DMS153 treated with DMSO at 0.1 percent for 48 hours (cell line): ENCODE measurements at regions not wholly inside any gene's neighbourhood (a gene's known extent, or its start where the extent isn't known, plus 50 kb on each side); places are given as distances from the start of the nearest gene placed in this dataset.
"Not testable (repeated sequence)": the region's sequence is repeated elsewhere in the genome, so short reads cannot be mapped to it uniquely, and the experiment has no call there.

Experiments used
- DNase-seq: peaks from one replicate; lab custom pipeline; 2025; ENCODE audit not compliant: unreplicated experiment; lab: John Stamatoyannopoulos, UW

DNA sequence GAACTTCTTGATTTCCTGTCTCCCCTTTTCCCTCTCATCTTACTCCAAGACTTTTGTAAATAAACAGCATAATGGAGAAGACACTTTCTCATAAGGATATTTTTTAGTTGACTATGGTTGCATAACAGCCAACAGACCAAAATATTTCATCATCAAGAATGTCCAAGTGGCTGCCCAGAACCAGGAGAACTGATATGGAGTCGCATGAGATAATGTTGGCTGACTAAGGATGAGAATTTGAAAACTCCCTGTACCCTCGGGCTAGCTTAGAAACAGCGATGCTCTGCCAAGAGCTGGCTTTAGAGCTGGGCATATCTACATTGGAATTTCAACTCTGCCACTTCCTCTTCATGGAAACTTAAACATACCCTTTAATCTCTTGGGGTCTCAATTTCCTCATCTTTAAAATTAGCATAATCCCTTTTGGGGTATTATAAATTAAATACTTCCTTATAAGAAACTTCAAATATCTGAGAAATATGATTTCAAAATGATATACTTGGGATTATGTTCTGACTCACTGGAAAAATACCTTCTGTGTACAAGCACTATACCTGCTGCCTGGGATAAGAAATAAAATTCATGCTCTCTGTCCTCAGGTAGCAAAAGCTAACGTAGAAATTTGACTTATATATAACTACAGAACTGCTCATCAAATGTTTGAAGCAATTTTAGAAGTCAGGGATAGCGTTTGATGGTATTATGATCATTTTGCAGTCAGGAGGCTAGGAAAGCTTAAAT is 777.3 kb downstream of the LTN1 start:
- DNase-seq, result no peak

DNA sequence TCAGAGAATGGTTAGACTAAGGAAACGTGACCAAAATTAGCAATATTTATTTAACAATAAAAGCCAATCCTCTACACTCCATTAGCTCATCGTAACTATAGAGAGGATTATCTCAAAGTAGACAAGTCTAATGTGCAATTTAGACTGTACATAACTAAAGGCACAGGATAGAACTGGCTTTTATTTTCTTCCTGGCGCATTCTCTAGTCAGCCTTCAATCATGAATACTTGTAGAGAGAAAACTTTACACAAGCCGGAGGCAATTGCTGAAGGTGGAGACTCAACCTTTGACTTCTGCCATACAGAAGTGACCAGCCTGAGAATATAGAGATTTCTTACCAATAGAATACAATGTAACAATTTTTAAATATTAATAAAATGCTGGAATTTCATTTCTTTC is 777.9 kb downstream of the LTN1 start:
- no peak for DNase-seq

- no peak for DNase-seq
Observed at GRCh38 chr21:28213261-28213660, 779.4 kb downstream of the LTN1 start.

DNA sequence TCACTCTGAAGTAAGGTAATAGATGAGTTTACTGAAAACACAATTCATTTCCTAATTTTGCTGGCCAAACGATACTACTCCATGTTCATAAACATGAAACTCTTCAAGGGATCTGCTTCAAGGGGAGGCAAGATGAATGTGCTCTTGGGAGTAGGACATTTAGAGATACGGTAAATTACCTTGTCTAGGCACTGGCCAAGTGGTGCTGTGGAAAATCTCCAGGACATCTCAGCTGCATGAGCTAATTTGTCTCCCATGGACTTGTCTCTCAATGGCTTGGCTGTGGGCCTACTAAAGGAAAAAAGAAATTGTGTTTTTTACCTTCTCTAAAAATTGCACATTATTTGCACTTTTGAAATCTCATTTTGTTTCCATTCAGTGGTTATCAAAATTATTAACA is 780.6 kb downstream of the LTN1 start:
- DNase-seq, result no peak

DNA sequence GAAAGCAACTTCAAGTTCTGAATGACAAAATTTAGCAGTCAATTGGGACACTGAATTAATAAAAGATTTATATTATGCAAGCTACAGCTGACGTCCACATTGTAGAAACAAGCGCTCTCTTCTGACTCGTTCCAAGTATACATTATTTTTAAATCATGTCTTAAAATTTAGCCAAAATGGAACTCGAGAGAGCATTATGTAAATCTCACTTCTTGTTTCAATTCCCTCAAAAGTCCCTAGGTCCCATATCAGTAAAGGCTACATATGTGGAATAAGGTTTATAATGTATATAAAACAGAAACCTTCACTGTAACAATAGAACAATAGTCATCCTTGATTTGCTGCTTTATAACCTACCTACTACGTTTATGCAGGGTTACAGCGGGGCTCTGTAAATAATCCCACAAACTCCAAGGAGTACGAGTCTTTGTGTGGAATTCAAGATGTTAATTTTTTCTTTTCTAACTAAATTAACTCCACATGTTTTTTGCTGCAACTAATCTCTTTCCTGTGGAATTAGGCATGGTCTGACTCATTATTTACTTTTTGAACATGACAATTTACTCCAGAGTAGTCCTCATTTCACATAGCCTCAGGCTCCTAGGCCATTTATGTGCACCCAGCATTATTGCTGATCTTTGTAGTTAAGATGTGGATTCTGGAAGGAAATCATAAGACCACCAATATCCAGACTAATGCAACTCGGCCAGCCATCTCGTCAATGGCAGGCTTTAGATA is 785.1 kb downstream of the LTN1 start:
- DNase-seq, result no peak

DNA sequence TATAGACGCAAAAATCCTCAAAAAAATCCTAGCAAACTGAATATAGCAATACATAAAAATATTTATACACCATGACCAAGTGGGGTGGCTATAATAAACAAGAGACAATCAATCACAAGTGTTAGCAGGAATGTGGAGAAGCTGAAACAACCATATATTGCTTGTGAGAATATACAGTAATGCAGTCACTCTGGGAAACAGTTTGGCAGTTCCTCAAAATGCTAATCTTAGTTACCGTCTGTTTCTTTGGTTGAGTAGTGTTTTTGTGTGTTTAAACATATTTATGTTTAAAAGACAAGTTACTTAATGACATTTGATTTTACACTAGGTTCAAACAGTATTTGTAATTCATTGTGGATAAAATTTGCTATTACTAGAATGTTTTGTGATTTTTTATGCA is 792.0 kb downstream of the LTN1 start:
- DNase-seq, result no peak

- DNase-seq, result no peak
Observed at GRCh38 chr21:28196981-28197380, 795.7 kb downstream of the LTN1 start.

GRCh38 chr21:28193189-28193588 is 799.5 kb downstream of the LTN1 start:
- no peak for DNase-seq

- no peak for DNase-seq
Observed at GRCh38 chr21:28186604-28187003, 806.1 kb downstream of the LTN1 start.

GRCh38 chr21:28181730-28182129 is 810.9 kb downstream of the LTN1 start:
- DNase-seq, result no peak

- DNase-seq, result no peak
Observed at GRCh38 chr21:28179136-28179535, 813.5 kb downstream of the LTN1 start.

DNA sequence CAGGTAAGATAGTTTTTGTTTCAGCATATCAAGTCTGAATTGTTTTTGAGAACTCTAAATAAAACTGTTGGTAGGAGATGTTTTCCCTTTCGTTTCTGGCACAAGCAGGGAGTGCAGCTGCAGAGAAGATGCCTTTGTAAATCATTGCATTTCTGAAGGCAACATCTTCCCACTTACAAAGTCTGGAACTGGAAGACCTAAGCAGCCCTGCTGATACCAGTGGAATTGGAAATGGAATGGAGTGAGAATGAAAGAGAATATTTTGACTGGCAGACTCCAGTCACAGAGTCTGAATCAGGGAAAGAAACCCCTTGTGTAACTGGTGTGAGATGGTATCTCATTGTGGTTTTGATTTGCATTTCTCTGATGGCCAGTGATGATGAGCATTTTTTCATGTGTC is 815.6 kb downstream of the LTN1 start:
- no peak for DNase-seq

DNA sequence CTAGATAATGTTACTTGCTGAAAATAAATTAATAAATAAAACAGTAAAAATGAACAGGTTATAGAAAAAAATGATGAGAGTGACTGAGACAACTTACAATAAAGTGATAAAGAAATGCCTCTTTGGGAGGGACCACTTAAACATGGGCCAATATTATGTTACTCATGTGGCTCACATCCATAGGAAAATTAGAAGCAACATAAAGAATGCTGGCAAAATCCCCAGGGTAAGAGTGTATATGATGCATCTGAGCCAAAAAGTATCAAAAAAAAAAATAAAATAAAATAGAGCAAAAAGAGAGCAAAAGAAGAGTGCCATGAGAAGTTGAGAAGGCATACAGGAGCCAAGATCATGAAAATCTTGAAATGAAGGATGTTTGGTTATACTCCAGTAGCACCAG is 818.0 kb downstream of the LTN1 start:
- no peak for DNase-seq

GRCh38 chr21:28174006-28174405 is 818.7 kb downstream of the LTN1 start:
- DNase-seq, result no peak

GRCh38 chr21:28172376-28172775 is 820.3 kb downstream of the LTN1 start:
- DNase-seq, result no peak

- DNase-seq, result no peak
Observed at GRCh38 chr21:28167366-28167765, 825.3 kb downstream of the LTN1 start.

GRCh38 chr21:28164519-28164918 is 828.2 kb downstream of the LTN1 start:
- DNase-seq, result not testable (repeated sequence)

DNA sequence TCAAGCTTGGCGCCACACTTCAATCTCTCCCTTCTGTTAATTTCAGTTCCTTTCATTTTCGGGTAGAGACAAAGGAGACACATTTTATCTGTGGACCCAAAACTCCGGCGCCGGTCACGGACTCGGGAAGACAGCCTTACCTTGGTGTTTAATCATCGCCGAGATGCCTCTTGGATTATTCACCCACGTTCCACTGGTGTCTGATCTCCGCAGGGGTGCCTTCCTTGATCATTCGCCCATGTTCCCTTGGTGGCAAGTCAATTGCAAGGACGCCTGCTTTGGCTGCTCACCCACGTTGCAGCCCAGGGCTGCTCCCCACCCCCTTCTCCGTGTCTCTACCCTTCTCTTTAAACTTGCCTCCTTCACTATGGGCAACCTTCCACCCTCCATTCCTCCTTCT is 830.6 kb downstream of the LTN1 start:
- DNase-seq, result not testable (repeated sequence)

GRCh38 chr21:28160378-28160777 is 832.3 kb downstream of the LTN1 start:
- DNase-seq, result no peak

- DNase-seq, result no peak
Observed at GRCh38 chr21:28159396-28159795, 833.3 kb downstream of the LTN1 start.

DNA sequence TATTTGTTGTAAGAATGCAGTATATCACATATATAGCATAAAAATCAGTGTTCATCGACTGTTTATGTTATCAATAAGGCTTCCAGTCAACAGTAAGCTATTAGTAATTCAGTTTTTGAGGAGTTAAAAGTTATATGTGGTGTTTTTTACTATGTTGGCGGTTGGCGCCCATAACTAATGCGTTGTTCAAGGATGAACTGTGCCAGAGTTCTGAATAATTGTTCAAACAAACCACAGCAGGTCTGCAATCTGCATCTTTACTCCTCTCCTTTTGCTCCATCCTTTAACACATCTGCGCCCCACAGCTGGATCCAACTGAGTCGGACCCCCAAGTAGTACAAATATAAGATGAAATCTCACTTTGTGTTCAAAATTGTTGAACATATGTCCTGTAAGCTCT is 836.1 kb downstream of the LTN1 start:
- no peak for DNase-seq

GRCh38 chr21:28154121-28154520 is 838.6 kb downstream of the LTN1 start:
- DNase-seq, result no peak

- no peak for DNase-seq
Observed at GRCh38 chr21:28152732-28153131, 839.9 kb downstream of the LTN1 start.
